Left ventricle myocardium inferior (tissue), 1 donor: ENCODE measurements at regions not wholly inside any gene's neighbourhood (a gene's known extent, or its start where the extent isn't known, plus 50 kb on each side); places are given as distances from the start of the nearest gene placed in this dataset.

Experiments used
- DNase-seq: peaks from one replicate; pipeline ENCODE4 v3.0.0-alpha.2; 2020
- H3K27ac ChIP-seq: fragments of 200-600 bp; replicated peaks from 2 replicates; pipeline ENCODE4 v1.8.0; 2021
- H3K27me3 ChIP-seq: fragments of 200-600 bp; 2 replicates; pipeline ENCODE4 v1.8.0; 2021; ENCODE audit warnings: low read depth
- H3K36me3 ChIP-seq: fragments of 200-600 bp; 2 replicates; pipeline ENCODE4 v1.8.0; 2021
- H3K4me1 ChIP-seq: fragments of 200-600 bp; 2 replicates; pipeline ENCODE4 v1.8.0; 2021
- H3K4me3 ChIP-seq: fragments of 200-600 bp; 2 replicates; pipeline ENCODE4 v1.8.0; 2021; ENCODE audit warnings: mild to moderate bottlenecking, moderate library complexity
- H3K9me3 ChIP-seq: fragments of 200-600 bp; replicated peaks from 2 replicates; pipeline ENCODE4 v1.8.0; 2021
- intact Hi-C: fragments of 100-400 bp; cut with micrococcal nuclease; formaldehyde crosslinking; loops from one replicate; pipeline ENCODE4 v1.11.0; 2022
- TF ChIP-seq, protein P1 (sequence below): fragments of 200-600 bp; IDR thresholded peaks from 2 replicates; pipeline ENCODE4 v1.8.0; 2021; ENCODE audit warnings: antibody characterized with exemption, mild to moderate bottlenecking, borderline replicate concordance
- donor health status: DM: no; HTN: yes; CAD: no; lungs with severe emphysema.

DNA sequence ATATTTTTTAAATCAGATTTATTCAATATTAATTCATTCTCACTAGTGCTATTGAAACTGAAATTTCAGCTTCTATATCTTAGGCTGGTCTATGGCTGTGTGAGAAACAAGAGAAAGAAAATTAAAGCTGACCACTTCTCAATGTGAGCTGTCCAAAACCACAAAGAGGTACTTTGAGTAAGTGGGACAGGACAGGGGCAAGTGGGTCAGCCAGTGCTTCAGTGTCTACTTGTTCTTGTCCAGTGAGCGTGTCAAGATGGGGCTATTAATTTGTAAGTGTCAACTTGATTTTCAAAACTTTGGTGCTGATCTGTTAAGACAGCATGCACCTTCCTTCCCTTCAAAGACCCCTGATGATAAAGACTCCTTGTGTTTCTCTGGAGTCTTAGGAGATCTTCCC, 533.9 kb downstream of the PLPP3 start:
- Histone ChIP-seq H3K27ac (no peak overlapping the region), H3K4me3 (no peak overlapping the region), H3K4me1 (no peaks in the 10 kb centered on the region), H3K9me3 (peaks cover 4% of the 10 kb centered on the region), H3K27me3 (no peaks in the 10 kb centered on the region), H3K36me3 (no peaks in the 10 kb centered on the region)
- intact Hi-C loops = no loop called here
- no peak for DNase-seq
- TF ChIP-seq, protein P1, sequence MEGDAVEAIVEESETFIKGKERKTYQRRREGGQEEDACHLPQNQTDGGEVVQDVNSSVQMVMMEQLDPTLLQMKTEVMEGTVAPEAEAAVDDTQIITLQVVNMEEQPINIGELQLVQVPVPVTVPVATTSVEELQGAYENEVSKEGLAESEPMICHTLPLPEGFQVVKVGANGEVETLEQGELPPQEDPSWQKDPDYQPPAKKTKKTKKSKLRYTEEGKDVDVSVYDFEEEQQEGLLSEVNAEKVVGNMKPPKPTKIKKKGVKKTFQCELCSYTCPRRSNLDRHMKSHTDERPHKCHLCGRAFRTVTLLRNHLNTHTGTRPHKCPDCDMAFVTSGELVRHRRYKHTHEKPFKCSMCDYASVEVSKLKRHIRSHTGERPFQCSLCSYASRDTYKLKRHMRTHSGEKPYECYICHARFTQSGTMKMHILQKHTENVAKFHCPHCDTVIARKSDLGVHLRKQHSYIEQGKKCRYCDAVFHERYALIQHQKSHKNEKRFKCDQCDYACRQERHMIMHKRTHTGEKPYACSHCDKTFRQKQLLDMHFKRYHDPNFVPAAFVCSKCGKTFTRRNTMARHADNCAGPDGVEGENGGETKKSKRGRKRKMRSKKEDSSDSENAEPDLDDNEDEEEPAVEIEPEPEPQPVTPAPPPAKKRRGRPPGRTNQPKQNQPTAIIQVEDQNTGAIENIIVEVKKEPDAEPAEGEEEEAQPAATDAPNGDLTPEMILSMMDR = no peak

DNA sequence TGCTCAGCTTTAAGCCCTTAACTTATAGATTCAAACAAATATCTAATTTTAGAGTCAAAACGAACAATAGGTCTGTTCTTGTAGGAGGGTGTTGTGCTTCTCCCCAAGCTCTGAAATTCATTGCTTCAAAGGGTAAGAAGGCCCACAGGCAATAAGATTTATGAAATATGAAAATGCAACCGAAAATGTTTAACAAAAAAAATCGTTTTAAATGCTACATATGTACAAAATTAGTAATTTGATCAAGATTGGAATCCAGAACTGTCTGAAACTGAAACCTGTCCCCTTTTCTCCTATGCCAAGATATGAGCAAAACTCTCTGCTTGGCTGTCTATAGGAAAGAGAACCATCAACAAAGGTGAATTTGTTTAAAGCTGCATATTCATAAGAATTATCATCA, 534.3 kb downstream of the PLPP3 start:
- Histone ChIP-seq H3K27me3 (no peaks in the 10 kb centered on the region), H3K9me3 (no peaks in the 10 kb centered on the region), H3K4me1 (no peaks in the 10 kb centered on the region), H3K4me3 (no peak overlapping the region), H3K36me3 (no peaks in the 10 kb centered on the region), H3K27ac (no peak overlapping the region)
- intact Hi-C loops = no loop called here
- TF ChIP-seq, protein P1 = no peak
- no peak for DNase-seq

DNA sequence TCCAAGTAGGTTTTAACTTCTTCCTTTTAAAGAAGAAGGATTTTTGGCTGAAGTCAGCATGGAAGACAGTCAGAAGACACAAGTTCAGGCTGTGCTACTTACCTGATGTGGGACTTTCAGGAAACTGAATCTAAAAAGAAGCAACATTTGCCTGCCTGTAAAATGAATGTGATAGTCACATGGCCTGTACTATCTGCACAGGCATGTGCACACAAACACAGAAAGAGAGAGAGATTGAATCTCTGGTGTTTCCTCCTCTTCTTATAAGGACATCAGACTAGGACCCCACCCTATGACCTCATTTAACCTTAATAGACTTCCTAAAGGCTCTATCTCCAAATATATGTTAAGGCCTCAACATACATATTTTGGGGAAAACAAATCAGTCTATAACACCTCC, 542.9 kb downstream of the PLPP3 start:
- intact Hi-C loops = no loop called here
- no peak overlapping the region for H3K27ac ChIP-seq
- H3K9me3 ChIP-seq = no peaks in the 10 kb centered on the region

DNA sequence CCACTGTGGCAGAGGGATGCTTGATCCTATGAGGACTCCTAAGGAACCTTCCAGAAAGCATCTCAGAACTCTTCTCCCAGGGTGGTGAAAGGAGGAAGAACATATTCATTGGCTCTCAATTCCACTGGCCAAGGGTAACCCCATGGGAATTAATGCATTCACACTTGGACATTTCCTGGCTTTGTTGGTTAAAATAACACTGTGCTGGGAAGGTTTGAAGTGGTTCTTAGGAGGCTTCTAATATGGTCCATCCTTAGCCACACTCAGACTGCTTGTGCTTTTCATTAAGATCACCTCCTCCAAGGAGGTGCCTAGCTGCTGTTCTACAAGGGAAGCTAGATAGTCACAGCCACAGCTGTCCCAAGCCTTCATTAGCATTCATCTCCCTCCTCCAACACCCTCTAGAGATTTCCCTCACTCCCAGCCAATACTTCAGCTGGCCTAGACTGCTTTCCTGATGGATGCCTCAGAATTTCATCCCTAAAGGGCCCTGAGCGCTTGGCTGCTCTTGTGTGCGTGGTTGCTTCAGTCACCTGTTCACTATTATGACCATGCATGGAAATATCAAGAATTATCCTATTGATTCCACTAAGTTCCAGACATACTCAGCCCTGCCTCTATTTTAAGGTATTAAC, 544.4 kb downstream of the PLPP3 start:
- H3K4me3 ChIP-seq = no peak overlapping the region
- intact Hi-C loops = no loop called here
- peaks cover 22% of the 10 kb centered on the region for H3K4me1 ChIP-seq
- no peak for DNase-seq
- no peaks in the 10 kb centered on the region for H3K27me3 ChIP-seq
- TF ChIP-seq, protein P1 = no peak
- H3K36me3 ChIP-seq = no peaks in the 10 kb centered on the region
- no peaks in the 10 kb centered on the region for H3K9me3 ChIP-seq
- no peak overlapping the region for H3K27ac ChIP-seq

More for the DNA sequence above, 542.9 kb downstream of the PLPP3 start:
- H3K36me3 ChIP-seq = no peaks in the 10 kb centered on the region
- peaks cover 22% of the 10 kb centered on the region for H3K4me1 ChIP-seq
- TF ChIP-seq, protein P1 = no peak
- DNase-seq = no peak
- H3K4me3 ChIP-seq = no peak overlapping the region
- H3K27me3 ChIP-seq = no peaks in the 10 kb centered on the region

DNA sequence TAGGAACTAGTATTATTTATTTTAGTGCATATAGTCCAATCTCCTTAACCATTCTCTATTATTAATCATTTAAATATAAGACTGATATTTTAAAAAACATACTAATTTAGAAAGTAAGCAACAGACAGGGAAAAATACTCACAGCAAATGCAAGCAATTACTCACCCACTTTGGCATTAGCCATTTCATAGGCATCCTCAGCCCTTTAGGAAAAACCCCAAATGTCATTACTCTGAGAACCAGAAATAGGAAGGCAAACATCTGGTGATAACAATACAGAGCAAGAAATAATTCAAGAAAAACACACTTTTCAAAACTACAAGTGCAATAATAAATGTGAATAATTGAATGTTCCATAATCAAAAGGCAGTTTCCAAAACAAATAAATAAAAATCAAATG, 545.1 kb downstream of the PLPP3 start:
- no peaks in the 10 kb centered on the region for H3K27me3 ChIP-seq
- DNase-seq = no peak
- H3K36me3 ChIP-seq = no peaks in the 10 kb centered on the region
- no peak overlapping the region for H3K4me3 ChIP-seq
- no peak overlapping the region for H3K27ac ChIP-seq
- intact Hi-C loops = no loop called here
- H3K9me3 ChIP-seq = no peaks in the 10 kb centered on the region
- TF ChIP-seq, protein P1 = no peak
- H3K4me1 ChIP-seq = peaks cover 25% of the 10 kb centered on the region
